ENCODE measurements at regions not wholly inside any gene's neighbourhood (a gene's known extent, or its start where the extent isn't known, plus 50 kb on each side); places are given as distances from the start of the nearest gene placed in this dataset.

DNA sequence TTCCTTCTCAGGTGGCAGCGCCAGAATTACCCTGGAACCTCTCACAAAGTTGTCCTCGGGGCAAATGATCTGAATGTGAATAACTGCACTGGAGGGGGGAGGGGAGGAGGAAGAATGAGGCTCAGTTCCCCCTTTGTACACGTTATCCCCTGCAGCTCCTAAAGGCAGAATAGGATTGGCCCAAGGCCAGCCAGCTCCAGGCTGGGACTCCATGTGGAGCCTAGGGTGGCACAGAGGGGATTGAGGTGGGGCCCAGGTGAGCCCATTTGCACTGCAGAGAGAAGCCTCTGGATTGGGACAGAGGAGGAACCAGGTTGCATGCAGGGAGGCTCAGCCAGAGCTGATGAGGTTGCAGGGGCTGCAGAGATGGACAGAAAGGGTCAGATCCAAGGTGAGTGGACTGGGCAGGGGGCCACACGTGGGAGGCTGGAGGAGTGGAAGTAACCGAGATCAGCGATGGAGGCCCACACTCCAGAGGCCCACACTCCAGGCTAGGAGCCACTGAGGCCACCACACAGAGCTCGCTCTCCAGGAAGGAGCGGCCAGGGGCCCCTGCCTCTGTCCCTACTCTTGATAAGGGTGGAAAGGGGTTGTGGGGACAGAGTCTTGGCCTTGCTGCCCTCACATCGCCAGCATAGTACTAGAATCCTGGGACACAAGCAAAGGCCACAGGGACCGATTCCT is 78.6 kb downstream of the RBFOX3 start:
- Mint-ChIP-seq H3K4me1 (no peaks in the 10 kb centered on the region), H3K4me3 (no peak overlapping the region), H3K27me3 (peaks cover 18% of the 10 kb centered on the region), H3K9me3 (no peaks in the 10 kb centered on the region), H3K36me3 (no peaks in the 10 kb centered on the region), H3K27ac (no peak overlapping the region)
- DNase-seq: no peak

GRCh38 chr17:79531191-79532095 is 79.4 kb downstream of the RBFOX3 start:
- H3K27me3 Mint-ChIP-seq: peaks cover 18% of the 10 kb centered on the region
- no peaks in the 10 kb centered on the region for H3K9me3 Mint-ChIP-seq
- no peak overlapping the region for H3K27ac Mint-ChIP-seq
- no peaks in the 10 kb centered on the region for H3K4me1 Mint-ChIP-seq
- H3K36me3 Mint-ChIP-seq: no peaks in the 10 kb centered on the region
- no peak overlapping the region for H3K4me3 Mint-ChIP-seq
- DNase-seq: no peak

DNA sequence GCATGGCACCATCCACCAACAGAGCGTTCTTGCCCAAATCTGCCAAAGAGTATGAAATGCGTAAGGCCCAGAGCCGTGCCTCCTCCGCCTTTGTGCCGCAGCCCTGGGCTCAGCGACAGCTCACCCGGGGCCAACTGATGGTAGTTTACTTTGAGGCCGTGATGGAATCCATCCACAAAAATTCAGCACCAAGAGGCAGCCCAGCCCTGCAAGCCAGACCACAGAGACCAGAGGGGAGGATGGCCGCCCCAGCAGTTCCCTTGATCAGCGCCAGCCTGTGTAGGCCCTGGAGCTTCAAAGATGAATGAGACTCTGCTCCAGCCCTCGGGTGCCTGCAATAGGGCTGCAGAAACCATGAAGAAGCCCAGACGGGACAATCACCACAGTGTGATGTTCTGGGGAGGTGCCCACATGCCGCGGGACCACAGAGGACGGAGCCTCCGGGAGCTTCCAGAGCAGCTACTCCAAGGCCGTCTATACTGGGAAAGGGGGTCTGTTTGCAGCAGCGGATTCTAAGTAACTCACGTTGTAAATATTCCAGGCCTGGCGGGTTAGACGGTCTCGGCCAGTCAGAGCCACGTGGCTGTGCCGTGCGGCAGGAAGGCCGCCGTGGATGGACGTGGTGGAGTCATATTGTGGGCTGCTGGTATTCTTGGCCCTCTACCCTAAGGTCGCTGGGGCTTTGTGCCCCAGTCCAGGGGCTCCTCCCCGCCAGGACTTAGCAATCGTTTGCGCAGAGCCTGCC is 80.3 kb downstream of the RBFOX3 start:
- H3K27ac Mint-ChIP-seq: no peak overlapping the region
- H3K4me1 Mint-ChIP-seq: no peaks in the 10 kb centered on the region
- no peaks in the 10 kb centered on the region for H3K9me3 Mint-ChIP-seq
- DNase-seq: no peak
- H3K36me3 Mint-ChIP-seq: no peaks in the 10 kb centered on the region
- H3K4me3 Mint-ChIP-seq: no peak overlapping the region
- peaks cover 18% of the 10 kb centered on the region for H3K27me3 Mint-ChIP-seq

DNA sequence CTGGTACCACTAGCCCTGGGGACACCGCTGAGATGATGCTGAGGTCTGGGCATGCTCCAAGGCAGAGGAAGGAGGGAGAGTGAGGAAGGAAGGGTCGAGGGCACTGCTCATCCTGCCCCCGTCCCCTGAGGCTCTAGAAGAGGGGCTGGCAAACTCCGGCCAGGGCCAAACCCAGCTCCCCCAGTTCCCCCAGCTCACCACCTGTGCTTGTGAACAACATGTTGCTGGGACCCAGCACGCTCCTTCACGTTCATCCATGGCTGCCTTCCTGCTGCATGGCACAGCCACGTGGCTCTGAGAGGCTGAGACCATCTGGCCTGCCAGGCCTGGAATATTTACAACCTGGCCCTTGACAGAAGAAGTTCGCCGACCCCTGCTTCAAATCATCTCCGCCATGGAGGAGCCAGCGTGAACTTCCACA is 81.2 kb downstream of the RBFOX3 start:
- H3K36me3 Mint-ChIP-seq: no peaks in the 10 kb centered on the region
- no peak for DNase-seq
- peaks cover 18% of the 10 kb centered on the region for H3K27me3 Mint-ChIP-seq
- no peak overlapping the region for H3K27ac Mint-ChIP-seq
- no peaks in the 10 kb centered on the region for H3K4me1 Mint-ChIP-seq
- no peaks in the 10 kb centered on the region for H3K9me3 Mint-ChIP-seq
- H3K4me3 Mint-ChIP-seq: no peak overlapping the region

GRCh38 chr17:79528592-79529125 is 82.2 kb downstream of the RBFOX3 start:
- H3K36me3 Mint-ChIP-seq: no peaks in the 10 kb centered on the region
- H3K4me3 Mint-ChIP-seq: no peak overlapping the region
- no peak for DNase-seq
- no peaks in the 10 kb centered on the region for H3K4me1 Mint-ChIP-seq
- no peak overlapping the region for H3K27ac Mint-ChIP-seq
- peaks cover 18% of the 10 kb centered on the region for H3K27me3 Mint-ChIP-seq
- no peaks in the 10 kb centered on the region for H3K9me3 Mint-ChIP-seq

DNA sequence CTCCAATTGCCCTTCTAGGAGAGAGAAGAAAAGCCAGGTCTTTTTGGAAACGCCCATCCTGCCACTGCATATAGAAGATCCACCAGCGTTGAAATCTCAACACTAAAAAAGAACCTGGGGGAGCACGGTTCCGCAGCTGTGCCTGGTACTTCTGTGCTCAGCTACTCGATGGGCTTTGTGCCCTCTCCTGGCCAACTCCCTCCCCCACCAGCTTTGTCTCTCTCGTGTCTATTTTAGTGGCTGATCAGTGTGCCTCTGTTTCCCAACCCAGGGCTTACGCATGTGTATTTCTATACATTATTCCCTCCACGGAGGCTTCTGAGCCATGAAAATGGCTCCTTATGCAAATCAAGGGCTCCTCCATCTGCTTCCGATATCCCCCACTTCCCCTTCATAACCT is 83.5 kb downstream of the RBFOX3 start:
- Mint-ChIP-seq H3K4me1 (no peaks in the 10 kb centered on the region), H3K27me3 (peaks cover 17% of the 10 kb centered on the region), H3K36me3 (no peaks in the 10 kb centered on the region), H3K4me3 (no peak overlapping the region), H3K9me3 (no peaks in the 10 kb centered on the region), H3K27ac (no peak overlapping the region)
- DNase-seq: no peak

DNA sequence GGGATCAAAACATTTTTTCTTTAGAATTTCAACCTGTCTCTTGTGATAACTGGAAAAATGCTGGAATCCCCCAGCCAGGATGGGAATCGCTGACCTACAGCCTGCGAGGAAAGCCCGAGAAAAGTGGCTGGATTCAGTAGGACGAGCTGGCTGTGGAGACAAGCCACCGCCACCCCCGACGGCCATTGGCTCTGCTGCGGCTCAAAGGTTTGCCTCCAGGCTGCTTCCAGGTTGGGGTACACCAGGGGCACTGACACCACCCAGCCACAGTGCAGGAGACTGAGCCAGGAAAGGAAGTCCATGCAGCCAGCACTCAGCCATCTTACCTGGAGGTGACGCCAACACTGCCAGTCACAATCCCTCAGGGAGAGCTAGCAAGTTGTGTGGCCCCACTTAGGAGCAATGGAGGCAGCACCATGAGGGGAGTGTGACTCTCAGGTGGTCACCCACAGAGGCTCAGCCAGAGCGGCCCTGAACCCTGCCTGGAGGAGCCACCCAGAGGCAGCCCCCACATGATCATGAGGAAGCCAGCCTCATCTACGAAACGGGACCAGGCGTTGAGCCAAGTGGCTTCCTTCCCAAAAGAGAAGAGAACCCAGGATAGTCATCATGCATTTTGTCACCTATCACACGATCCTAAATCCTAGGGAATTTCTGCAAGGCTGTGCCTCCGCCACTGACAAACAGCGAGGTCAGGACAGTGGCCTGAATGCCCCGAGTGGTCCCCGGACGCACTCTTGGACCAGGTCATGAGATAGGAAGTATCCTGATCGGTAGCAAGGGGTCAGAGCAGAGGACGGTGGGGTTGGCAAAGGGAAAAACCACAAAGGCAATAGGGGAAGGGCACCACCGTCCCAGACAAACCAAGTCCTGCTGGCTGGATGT is 84.8 kb downstream of the RBFOX3 start:
- no peak for DNase-seq
- Mint-ChIP-seq H3K36me3 (no peaks in the 10 kb centered on the region), H3K27me3 (peaks cover 12% of the 10 kb centered on the region), H3K9me3 (no peaks in the 10 kb centered on the region), H3K27ac (no peak overlapping the region), H3K4me3 (no peak overlapping the region), H3K4me1 (no peaks in the 10 kb centered on the region)

DNA sequence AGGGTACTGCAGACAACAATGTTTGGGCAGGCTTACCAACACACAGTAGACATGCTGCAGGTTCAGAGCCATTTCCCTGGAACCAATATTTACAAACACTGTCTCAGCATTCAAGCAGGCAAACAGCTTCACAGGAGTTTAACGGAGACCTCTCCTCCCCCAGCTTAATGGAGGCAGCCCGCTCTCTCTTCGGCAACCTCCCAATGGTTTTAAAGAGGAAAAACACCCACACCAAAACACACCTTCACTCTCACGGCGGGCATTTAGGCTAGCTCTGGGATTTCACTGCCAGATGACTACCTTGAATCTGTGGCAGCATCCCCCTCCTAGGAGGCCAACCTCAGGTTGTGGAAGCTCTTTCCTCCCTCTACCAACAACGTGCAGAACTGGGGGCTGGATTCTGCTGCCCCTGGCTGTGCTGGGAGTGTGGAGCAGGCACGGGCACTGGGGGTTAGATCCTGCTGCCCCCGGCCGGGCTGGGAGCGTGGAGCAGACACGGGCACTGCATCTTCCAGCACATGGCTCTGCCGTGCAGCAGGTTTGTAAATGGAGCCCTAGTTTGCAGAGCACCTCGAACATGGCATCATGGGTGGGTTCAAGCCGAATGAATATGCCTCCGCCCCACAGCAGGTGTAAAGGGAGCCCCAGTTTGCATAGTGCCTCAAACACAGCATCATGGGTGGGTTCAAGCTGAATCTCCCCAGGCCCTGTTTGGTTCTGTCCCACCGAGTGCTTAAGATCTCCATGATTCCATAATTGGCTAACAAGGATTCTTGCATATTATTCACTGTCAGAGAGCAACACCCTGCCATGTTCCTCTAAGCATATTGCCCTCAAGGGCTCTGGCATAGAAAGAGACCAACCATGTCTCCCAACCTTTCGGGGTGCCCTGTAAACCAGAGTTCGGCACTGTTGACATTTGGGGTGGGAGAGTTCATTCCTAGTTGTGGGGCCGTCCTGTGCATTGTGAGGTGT is 86.4 kb downstream of the RBFOX3 start:
- no peak for DNase-seq
- no peaks in the 10 kb centered on the region for H3K4me1 Mint-ChIP-seq
- H3K36me3 Mint-ChIP-seq: no peaks in the 10 kb centered on the region
- no peak overlapping the region for H3K4me3 Mint-ChIP-seq
- no peaks in the 10 kb centered on the region for H3K9me3 Mint-ChIP-seq
- H3K27me3 Mint-ChIP-seq: peaks cover 3% of the 10 kb centered on the region
- no peak overlapping the region for H3K27ac Mint-ChIP-seq

- Mint-ChIP-seq H3K4me1 (no peaks in the 10 kb centered on the region), H3K27me3 (peaks cover 5% of the 10 kb centered on the region), H3K9me3 (no peaks in the 10 kb centered on the region), H3K27ac (no peak overlapping the region), H3K4me3 (no peak overlapping the region), H3K36me3 (no peaks in the 10 kb centered on the region)
- no peak for DNase-seq
Measured at GRCh38 chr17:79522414-79522813, 88.4 kb downstream of the RBFOX3 start.

DNA sequence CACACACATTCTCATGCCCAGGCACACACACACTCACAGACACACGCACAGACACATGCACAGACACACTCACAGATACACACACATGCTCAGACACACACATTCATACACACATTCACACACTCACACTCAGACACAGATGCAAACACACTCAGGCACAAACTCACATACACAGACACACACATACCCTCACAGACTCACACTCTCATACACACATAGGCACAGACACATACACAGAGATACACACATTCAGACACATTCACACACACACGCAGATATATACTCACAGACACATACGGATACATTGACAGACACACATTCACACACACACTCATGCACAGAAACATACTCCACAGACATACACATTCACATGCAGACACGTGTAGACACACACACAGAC is 89.6 kb downstream of the RBFOX3 start:
- H3K4me3 Mint-ChIP-seq: no peak overlapping the region
- H3K27ac Mint-ChIP-seq: no peak overlapping the region
- H3K27me3 Mint-ChIP-seq: peaks cover 5% of the 10 kb centered on the region
- no peaks in the 10 kb centered on the region for H3K4me1 Mint-ChIP-seq
- no peak for DNase-seq
- H3K9me3 Mint-ChIP-seq: no peaks in the 10 kb centered on the region
- no peaks in the 10 kb centered on the region for H3K36me3 Mint-ChIP-seq

DNA sequence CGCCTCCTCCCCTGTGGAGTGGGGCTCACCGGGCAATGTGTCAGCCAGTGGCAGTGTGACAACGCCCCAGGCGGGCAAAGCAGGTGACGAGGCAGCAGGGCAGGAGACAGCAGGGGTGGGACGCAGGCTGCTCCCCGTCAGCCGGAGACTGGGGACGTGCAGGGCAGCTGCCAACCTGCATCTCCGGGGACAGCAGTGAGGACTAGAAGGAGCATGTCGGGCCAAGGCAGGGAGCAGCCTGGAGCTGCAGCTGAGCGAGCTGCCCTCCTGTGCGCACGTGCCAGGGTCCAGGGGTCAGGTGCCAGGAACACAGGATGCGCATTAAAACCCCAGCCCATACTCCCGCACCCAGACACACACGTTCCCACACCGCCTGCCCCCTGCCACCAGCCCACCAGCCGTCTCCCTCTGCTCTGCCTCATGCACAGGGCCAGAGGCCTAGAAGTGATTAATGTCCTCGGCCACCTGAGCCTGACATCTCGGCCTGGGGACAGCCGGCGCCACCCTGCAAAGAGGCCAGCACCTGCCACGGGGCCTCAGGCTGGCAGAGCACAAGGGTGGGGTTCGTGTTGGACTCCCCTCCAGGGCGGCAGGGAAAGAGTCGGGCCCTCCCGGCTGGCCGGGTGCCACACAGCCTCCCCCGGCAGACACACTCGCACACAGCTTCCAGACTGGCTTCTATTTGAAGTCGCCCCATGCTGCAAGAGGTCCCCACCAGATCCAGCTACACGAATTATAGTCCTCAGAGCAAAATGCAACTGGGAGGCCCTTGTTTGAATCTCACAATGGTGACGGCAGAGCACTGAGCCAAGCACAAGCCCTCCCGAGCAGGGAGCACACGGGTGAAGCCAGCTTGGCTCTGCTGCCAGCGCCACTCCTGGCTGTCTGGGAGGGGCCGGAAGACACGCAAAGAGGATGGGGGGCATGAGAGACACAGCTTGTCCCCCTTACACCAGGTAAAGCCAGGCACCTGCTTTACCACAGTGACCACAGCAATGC is 90.4 kb downstream of the RBFOX3 start:
- Mint-ChIP-seq H3K36me3 (no peaks in the 10 kb centered on the region), H3K27me3 (peaks cover 5% of the 10 kb centered on the region), H3K4me3 (no peak overlapping the region), H3K27ac (no peak overlapping the region), H3K4me1 (no peaks in the 10 kb centered on the region), H3K9me3 (no peaks in the 10 kb centered on the region)
- DNase-seq: no peak

- Mint-ChIP-seq H3K27me3 (peaks cover 5% of the 10 kb centered on the region), H3K9me3 (no peaks in the 10 kb centered on the region), H3K4me1 (no peaks in the 10 kb centered on the region), H3K36me3 (no peaks in the 10 kb centered on the region), H3K4me3 (no peak overlapping the region), H3K27ac (no peak overlapping the region)
- DNase-seq: no peak
Measured at GRCh38 chr17:79519601-79520000, 91.2 kb downstream of the RBFOX3 start.

All from activated naive CD8-positive, alpha-beta T cell treated with anti-CD3 and anti-CD28 coated beads for 36 hours (primary cell).